ENCODE measurements at regions not wholly inside any gene's neighbourhood (a gene's known extent, or its start where the extent isn't known, plus 50 kb on each side); places are given as distances from the start of the nearest gene placed in this dataset.

- ChIA-PET CTCF (no interaction called here), POLR2A (no interaction called here)
- Histone ChIP-seq H3K36me3 (ENCODE audit: control insufficient read depth, insufficient read depth, low read length) (no peaks in the 10 kb centered on the region), H3K27me3 (ENCODE audit: control insufficient read depth, insufficient read depth, low read length) (no peaks in the 10 kb centered on the region), H3K4me3 (ENCODE audit: low read depth, low read length) (no peak overlapping the region)
- no peak for TF ChIP-seq CTCF (IDR thresholded peaks at IDR 0.05; ENCODE audit: insufficient read depth, low read depth, low read length)
- no peak for DNase-seq (ENCODE audit: low read depth)
Observed at GRCh38 chrX:43016021-43016420, 238.1 kb upstream of the PPP1R2C start.

GRCh38 chrX:43018031-43018430 is 240.1 kb upstream of the PPP1R2C start:
- H3K36me3 ChIP-seq (ENCODE audit: control insufficient read depth, insufficient read depth, low read length) = no peaks in the 10 kb centered on the region
- ChIA-PET CTCF (no interaction called here), POLR2A (no interaction called here)
- no peak for TF ChIP-seq CTCF (IDR thresholded peaks at IDR 0.05; ENCODE audit: insufficient read depth, low read depth, low read length)
- no peaks in the 10 kb centered on the region for H3K27me3 ChIP-seq (ENCODE audit: control insufficient read depth, insufficient read depth, low read length)
- no peak overlapping the region for H3K4me3 ChIP-seq (ENCODE audit: low read depth, low read length)
- no peak for DNase-seq (ENCODE audit: low read depth)

GRCh38 chrX:43019021-43019420 is 241.1 kb upstream of the PPP1R2C start:
- DNase-seq (ENCODE audit: low read depth) = no peak
- no peak overlapping the region for H3K4me3 ChIP-seq (ENCODE audit: low read depth, low read length)
- no peaks in the 10 kb centered on the region for H3K27me3 ChIP-seq (ENCODE audit: control insufficient read depth, insufficient read depth, low read length)
- H3K36me3 ChIP-seq (ENCODE audit: control insufficient read depth, insufficient read depth, low read length) = no peaks in the 10 kb centered on the region
- POLR2A ChIA-PET = no interaction called here
- TF ChIP-seq CTCF (IDR thresholded peaks at IDR 0.05; ENCODE audit: insufficient read depth, low read depth, low read length) = no peak
- CTCF ChIA-PET = no interaction called here

- Histone ChIP-seq H3K4me3 (ENCODE audit: low read depth, low read length) (no peak overlapping the region), H3K36me3 (ENCODE audit: control insufficient read depth, insufficient read depth, low read length) (no peaks in the 10 kb centered on the region), H3K27me3 (ENCODE audit: control insufficient read depth, insufficient read depth, low read length) (no peaks in the 10 kb centered on the region)
- POLR2A ChIA-PET = no interaction called here
- CTCF ChIA-PET = no interaction called here
- no peak for TF ChIP-seq CTCF (IDR thresholded peaks at IDR 0.05; ENCODE audit: insufficient read depth, low read depth, low read length)
- no peak for DNase-seq (ENCODE audit: low read depth)
Observed at GRCh38 chrX:43025806-43026315, 247.9 kb upstream of the PPP1R2C start.

GRCh38 chrX:43064096-43064495 is 286.1 kb upstream of the PPP1R2C start:
- H3K36me3 ChIP-seq (ENCODE audit: control insufficient read depth, insufficient read depth, low read length) = no peaks in the 10 kb centered on the region
- DNase-seq (ENCODE audit: low read depth) = no peak
- ChIA-PET CTCF (no interaction called here), POLR2A (no interaction called here)
- no peak for TF ChIP-seq CTCF (IDR thresholded peaks at IDR 0.05; ENCODE audit: insufficient read depth, low read depth, low read length)
- H3K27me3 ChIP-seq (ENCODE audit: control insufficient read depth, insufficient read depth, low read length) = no peaks in the 10 kb centered on the region
- H3K4me3 ChIP-seq (ENCODE audit: low read depth, low read length) = no peak overlapping the region

All from BJ (cell line).